Adrenal gland (tissue), 5 donors: ENCODE measurements at regions not wholly inside any gene's neighbourhood (a gene's known extent, or its start where the extent isn't known, plus 50 kb on each side); places are given as distances from the start of the nearest gene placed in this dataset.

Experiments
- POLR2A ChIP-seq, 2 donors: fragments of 450-650 bp; IDR thresholded peaks; one replicate each; pipeline ENCODE4 v1.6.1; 2017; ENCODE audit warnings: antibody characterized with exemption in 2 of 2, mild to moderate bottlenecking in 2 of 2, moderate library complexity in 1 of 2
- TF ChIP-seq, protein P1 (sequence below), 6 experiments: fragments of 450-650 bp in 4 of 6; fragments of 200-600 bp in 2 of 6; sonication (generic) in 1 of 6; IDR thresholded peaks; 1 replicate in 5 of 6; 2 replicates in 1 of 6; pipeline versions ENCODE4 v1.5.1 to v1.8.0; 2016 to 2021; ENCODE audit warnings: antibody characterized with exemption in 6 of 6, mild to moderate bottlenecking in 2 of 6, moderate library complexity in 1 of 6
- donor health status: DM: no; HTN: no; CAD: no.

DNA sequence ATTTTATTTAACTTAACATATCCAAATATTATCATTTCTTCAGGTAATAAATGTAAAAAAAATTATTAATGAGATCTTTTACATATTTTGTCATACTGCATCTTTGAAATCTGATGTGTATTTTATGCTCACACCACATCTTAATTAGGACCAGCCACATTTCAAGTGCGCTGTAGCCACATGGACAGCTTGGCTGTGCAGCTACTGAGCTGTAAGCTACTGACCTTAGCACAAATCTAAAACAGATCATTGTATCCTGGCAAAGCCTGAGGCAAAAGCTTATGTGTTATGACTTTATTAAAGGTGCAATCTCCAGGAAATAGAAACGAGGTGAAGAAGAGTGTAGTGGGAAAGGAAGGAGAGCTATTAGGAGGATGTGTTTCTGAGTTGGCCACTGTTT, 126.7 kb upstream of the UBE2E2 start:
- TF ChIP-seq, protein P1, sequence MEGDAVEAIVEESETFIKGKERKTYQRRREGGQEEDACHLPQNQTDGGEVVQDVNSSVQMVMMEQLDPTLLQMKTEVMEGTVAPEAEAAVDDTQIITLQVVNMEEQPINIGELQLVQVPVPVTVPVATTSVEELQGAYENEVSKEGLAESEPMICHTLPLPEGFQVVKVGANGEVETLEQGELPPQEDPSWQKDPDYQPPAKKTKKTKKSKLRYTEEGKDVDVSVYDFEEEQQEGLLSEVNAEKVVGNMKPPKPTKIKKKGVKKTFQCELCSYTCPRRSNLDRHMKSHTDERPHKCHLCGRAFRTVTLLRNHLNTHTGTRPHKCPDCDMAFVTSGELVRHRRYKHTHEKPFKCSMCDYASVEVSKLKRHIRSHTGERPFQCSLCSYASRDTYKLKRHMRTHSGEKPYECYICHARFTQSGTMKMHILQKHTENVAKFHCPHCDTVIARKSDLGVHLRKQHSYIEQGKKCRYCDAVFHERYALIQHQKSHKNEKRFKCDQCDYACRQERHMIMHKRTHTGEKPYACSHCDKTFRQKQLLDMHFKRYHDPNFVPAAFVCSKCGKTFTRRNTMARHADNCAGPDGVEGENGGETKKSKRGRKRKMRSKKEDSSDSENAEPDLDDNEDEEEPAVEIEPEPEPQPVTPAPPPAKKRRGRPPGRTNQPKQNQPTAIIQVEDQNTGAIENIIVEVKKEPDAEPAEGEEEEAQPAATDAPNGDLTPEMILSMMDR (IDR thresholded peaks at IDR 0.05) = no peak
- no peak for TF ChIP-seq POLR2A (IDR thresholded peaks at IDR 0.05)
